GM18499 (cell line): ENCODE measurements at regions not wholly inside any gene's neighbourhood (a gene's known extent, or its start where the extent isn't known, plus 50 kb on each side); places are given as distances from the start of the nearest gene placed in this dataset.
"Not testable (repeated sequence)": the region's sequence is repeated elsewhere in the genome, so short reads cannot be mapped to it uniquely, and the experiment has no call there.

Experiments
- ATAC-seq: cut with Tn5 transposase; IDR thresholded peaks from one replicate; pipeline ENCODE4 v1.9.1; 2021; ENCODE audit warnings: moderate number of reproducible peaks; ENCODE audit not compliant: insufficient read depth, unreplicated experiment

- ATAC-seq = not testable (repeated sequence)
Measured at GRCh38 chr2:111417026-111417425, 296.3 kb downstream of the BCL2L11 start.

GRCh38 chr2:111418091-111418875 lies 297.6 kb downstream of the BCL2L11 start:
- not testable (repeated sequence) for ATAC-seq

- ATAC-seq = not testable (repeated sequence)
Measured at GRCh38 chr2:111420074-111420473, 299.4 kb downstream of the BCL2L11 start.

- not testable (repeated sequence) for ATAC-seq
Measured at GRCh38 chr2:111420835-111421234, 300.1 kb downstream of the BCL2L11 start.

GRCh38 chr2:111421949-111422348 lies 301.2 kb downstream of the BCL2L11 start:
- ATAC-seq = not testable (repeated sequence)

GRCh38 chr2:111422562-111422961 lies 301.8 kb downstream of the BCL2L11 start:
- ATAC-seq = not testable (repeated sequence)

GRCh38 chr2:111423184-111423583 lies 302.5 kb downstream of the BCL2L11 start:
- not testable (repeated sequence) for ATAC-seq

GRCh38 chr2:111424176-111424575 lies 303.5 kb downstream of the BCL2L11 start:
- ATAC-seq = not testable (repeated sequence)

GRCh38 chr2:111424851-111425309 lies 304.2 kb downstream of the BCL2L11 start:
- peak; percentile 38 for ATAC-seq

GRCh38 chr2:111425789-111426201 lies 305.1 kb downstream of the BCL2L11 start:
- not testable (repeated sequence) for ATAC-seq

GRCh38 chr2:111427346-111427745 lies 306.6 kb downstream of the BCL2L11 start:
- not testable (repeated sequence) for ATAC-seq

GRCh38 chr2:111428915-111429314 lies 308.2 kb downstream of the BCL2L11 start:
- ATAC-seq = not testable (repeated sequence)

GRCh38 chr2:111429353-111429752 lies 308.6 kb downstream of the BCL2L11 start:
- not testable (repeated sequence) for ATAC-seq

- ATAC-seq = not testable (repeated sequence)
Measured at GRCh38 chr2:111430817-111431661, 310.3 kb downstream of the BCL2L11 start.

- not testable (repeated sequence) for ATAC-seq
Measured at GRCh38 chr2:111432423-111432822, 311.7 kb downstream of the BCL2L11 start.

GRCh38 chr2:111432916-111433499 lies 312.3 kb downstream of the BCL2L11 start:
- not testable (repeated sequence) for ATAC-seq

GRCh38 chr2:111433892-111434607 lies 313.3 kb downstream of the BCL2L11 start:
- not testable (repeated sequence) for ATAC-seq

GRCh38 chr2:111434608-111434939 lies 313.9 kb downstream of the BCL2L11 start:
- not testable (repeated sequence) for ATAC-seq

- ATAC-seq = not testable (repeated sequence)
Measured at GRCh38 chr2:111435553-111436310, 315.0 kb downstream of the BCL2L11 start.
